Activated T-helper 1 cell treated with anti-CD3 and anti-CD28 coated beads, Interleukin-12 subunit alpha, Interleukin-12 subunit beta, Interleukin-2, Interleukin-4 antibody, amounts not matched to agents 30 ng/mL and 10 ng/mL and 1 ng/mL, durations not matched to agents 14 hours and 24 hours and 36 hours (primary cell): ENCODE measurements at regions not wholly inside any gene's neighbourhood (a gene's known extent, or its start where the extent isn't known, plus 50 kb on each side); places are given as distances from the start of the nearest gene placed in this dataset.
A peak's percentile ranks its signal among the peaks of the same experiment; 100 is the strongest.

Source experiments
- DNase-seq: peaks from one replicate; pipeline ENCODE4 v3.0.0; 2021; ENCODE audit warnings: low spot score
- H3K27ac Mint-ChIP-seq: one replicate; pipeline ENCODE4 v1.8.0; 2021; ENCODE audit warnings: mild to moderate bottlenecking, mixed read lengths
- H3K27me3 Mint-ChIP-seq: one replicate; pipeline ENCODE4 v1.8.0; 2022; ENCODE audit warnings: mild to moderate bottlenecking, moderate library complexity, mixed read lengths; ENCODE audit not compliant: insufficient read depth
- H3K36me3 Mint-ChIP-seq: one replicate; pipeline ENCODE4 v1.8.0; 2021; ENCODE audit warnings: low read depth, mixed read lengths
- H3K4me1 Mint-ChIP-seq: one replicate; pipeline ENCODE4 v1.8.0; 2021; ENCODE audit warnings: low read depth, mixed read lengths
- H3K4me3 Mint-ChIP-seq: one replicate; pipeline ENCODE4 v1.8.0; 2021; ENCODE audit warnings: mild to moderate bottlenecking, moderate library complexity, mixed read lengths
- H3K9me3 Mint-ChIP-seq: one replicate; pipeline ENCODE4 v1.8.0; 2021; ENCODE audit warnings: mixed read lengths
- intact Hi-C: fragments of 100-400 bp; cut with micrococcal nuclease; formaldehyde crosslinking; loops from one replicate; pipeline ENCODE4 v1.15.1; 2024

GRCh38 chr9:73219985-73220626 lies 68.4 kb downstream of the ANXA1 start:
- Mint-ChIP-seq H3K27me3 (peaks cover 7% of the 10 kb centered on the region), H3K9me3 (peaks cover 4% of the 10 kb centered on the region), H3K36me3 (no peaks in the 10 kb centered on the region), H3K4me3 (no peak overlapping the region), H3K4me1 (peaks cover 9% of the 10 kb centered on the region), H3K27ac (peak overlapping the region; percentile 78)
- DNase-seq: no peak
- intact Hi-C loops: loop anchor here (1.0 kb wide), 1 partner anchor 71 kb away; no protein-coding TSS in a partner anchor

GRCh38 chr9:73223594-73223993 lies 71.9 kb downstream of the ANXA1 start:
- no peak overlapping the region for H3K4me3 Mint-ChIP-seq
- H3K27ac Mint-ChIP-seq: no peak overlapping the region
- no peak for DNase-seq
- intact Hi-C loops: no loop called here
- no peaks in the 10 kb centered on the region for H3K36me3 Mint-ChIP-seq
- H3K27me3 Mint-ChIP-seq: peaks cover 8% of the 10 kb centered on the region
- peaks cover 4% of the 10 kb centered on the region for H3K9me3 Mint-ChIP-seq
- peaks cover 9% of the 10 kb centered on the region for H3K4me1 Mint-ChIP-seq

- intact Hi-C loops: no loop called here
- no peak overlapping the region for H3K4me3 Mint-ChIP-seq
- peaks cover 5% of the 10 kb centered on the region for H3K4me1 Mint-ChIP-seq
- H3K9me3 Mint-ChIP-seq: no peaks in the 10 kb centered on the region
- no peaks in the 10 kb centered on the region for H3K36me3 Mint-ChIP-seq
- H3K27me3 Mint-ChIP-seq: peaks cover 5% of the 10 kb centered on the region
- no peak for DNase-seq
- H3K27ac Mint-ChIP-seq: no peak overlapping the region
Observed at GRCh38 chr9:73229543-73229942, 77.9 kb downstream of the ANXA1 start.

- Mint-ChIP-seq H3K4me1 (peaks cover 5% of the 10 kb centered on the region), H3K4me3 (no peak overlapping the region), H3K27me3 (peaks cover 2% of the 10 kb centered on the region), H3K9me3 (no peaks in the 10 kb centered on the region), H3K27ac (no peak overlapping the region), H3K36me3 (no peaks in the 10 kb centered on the region)
- intact Hi-C loops: no loop called here
- no peak for DNase-seq
Observed at GRCh38 chr9:73230251-73230650, 78.6 kb downstream of the ANXA1 start.

- no peak overlapping the region for H3K27ac Mint-ChIP-seq
Observed at GRCh38 chr9:73231203-73231602, 79.5 kb downstream of the ANXA1 start.

GRCh38 chr9:73233359-73234007 lies 81.8 kb downstream of the ANXA1 start:
- Mint-ChIP-seq H3K27me3 (peaks cover 4% of the 10 kb centered on the region), H3K9me3 (no peaks in the 10 kb centered on the region), H3K4me1 (peaks cover 5% of the 10 kb centered on the region), H3K27ac (no peak overlapping the region), H3K36me3 (no peaks in the 10 kb centered on the region), H3K4me3 (no peak overlapping the region)
- DNase-seq: no peak
- intact Hi-C loops: no loop called here

More at GRCh38 chr9:73231203-73231602, 79.5 kb downstream of the ANXA1 start:
- peaks cover 5% of the 10 kb centered on the region for H3K4me1 Mint-ChIP-seq
- H3K36me3 Mint-ChIP-seq: no peaks in the 10 kb centered on the region
- DNase-seq: no peak
- H3K27me3 Mint-ChIP-seq: peaks cover 4% of the 10 kb centered on the region
- no peaks in the 10 kb centered on the region for H3K9me3 Mint-ChIP-seq
- H3K4me3 Mint-ChIP-seq: no peak overlapping the region
- intact Hi-C loops: no loop called here

GRCh38 chr9:73234008-73234360 lies 82.3 kb downstream of the ANXA1 start:
- intact Hi-C loops: no loop called here
- no peak for DNase-seq
- no peaks in the 10 kb centered on the region for H3K36me3 Mint-ChIP-seq
- peaks cover 5% of the 10 kb centered on the region for H3K4me1 Mint-ChIP-seq
- H3K27me3 Mint-ChIP-seq: peaks cover 4% of the 10 kb centered on the region
- H3K27ac Mint-ChIP-seq: no peak overlapping the region
- H3K4me3 Mint-ChIP-seq: no peak overlapping the region
- H3K9me3 Mint-ChIP-seq: no peaks in the 10 kb centered on the region

- H3K4me1 Mint-ChIP-seq: no peaks in the 10 kb centered on the region
- H3K36me3 Mint-ChIP-seq: no peaks in the 10 kb centered on the region
- intact Hi-C loops: no loop called here
- no peaks in the 10 kb centered on the region for H3K9me3 Mint-ChIP-seq
- no peak overlapping the region for H3K4me3 Mint-ChIP-seq
- no peak for DNase-seq
- peaks cover 6% of the 10 kb centered on the region for H3K27me3 Mint-ChIP-seq
- no peak overlapping the region for H3K27ac Mint-ChIP-seq
Observed at GRCh38 chr9:73237140-73237539, 85.5 kb downstream of the ANXA1 start.

- Mint-ChIP-seq H3K4me1 (no peaks in the 10 kb centered on the region), H3K27me3 (peaks cover 8% of the 10 kb centered on the region), H3K27ac (no peak overlapping the region), H3K4me3 (no peak overlapping the region), H3K36me3 (no peaks in the 10 kb centered on the region), H3K9me3 (no peaks in the 10 kb centered on the region)
- intact Hi-C loops: no loop called here
- no peak for DNase-seq
Observed at GRCh38 chr9:73239570-73240265, 88.1 kb downstream of the ANXA1 start.

- no peak for DNase-seq
- Mint-ChIP-seq H3K9me3 (no peaks in the 10 kb centered on the region), H3K27ac (no peak overlapping the region), H3K27me3 (peaks cover 6% of the 10 kb centered on the region), H3K36me3 (no peaks in the 10 kb centered on the region), H3K4me3 (no peak overlapping the region), H3K4me1 (no peaks in the 10 kb centered on the region)
- intact Hi-C loops: no loop called here
Observed at GRCh38 chr9:73243078-73243477, 91.4 kb downstream of the ANXA1 start.

GRCh38 chr9:73259086-73259696 lies 107.5 kb downstream of the ANXA1 start:
- H3K4me1 Mint-ChIP-seq: no peaks in the 10 kb centered on the region
- H3K27me3 Mint-ChIP-seq: no peaks in the 10 kb centered on the region
- no peaks in the 10 kb centered on the region for H3K9me3 Mint-ChIP-seq
- H3K4me3 Mint-ChIP-seq: no peak overlapping the region
- H3K36me3 Mint-ChIP-seq: no peaks in the 10 kb centered on the region
- no peak overlapping the region for H3K27ac Mint-ChIP-seq
- no peak for DNase-seq
- intact Hi-C loops: no loop called here

- H3K36me3 Mint-ChIP-seq: no peaks in the 10 kb centered on the region
- no peaks in the 10 kb centered on the region for H3K27me3 Mint-ChIP-seq
- intact Hi-C loops: no loop called here
- no peaks in the 10 kb centered on the region for H3K4me1 Mint-ChIP-seq
- no peaks in the 10 kb centered on the region for H3K9me3 Mint-ChIP-seq
- H3K4me3 Mint-ChIP-seq: no peak overlapping the region
- DNase-seq: no peak
- H3K27ac Mint-ChIP-seq: no peak overlapping the region
Observed at GRCh38 chr9:73260506-73260905, 108.8 kb downstream of the ANXA1 start.

GRCh38 chr9:73264631-73265030 lies 113.0 kb downstream of the ANXA1 start:
- H3K9me3 Mint-ChIP-seq: no peaks in the 10 kb centered on the region
- H3K4me3 Mint-ChIP-seq: no peak overlapping the region
- no peaks in the 10 kb centered on the region for H3K27me3 Mint-ChIP-seq
- H3K36me3 Mint-ChIP-seq: no peaks in the 10 kb centered on the region
- DNase-seq: no peak
- intact Hi-C loops: no loop called here
- H3K4me1 Mint-ChIP-seq: no peaks in the 10 kb centered on the region
- H3K27ac Mint-ChIP-seq: no peak overlapping the region
